ENCODE measurements at regions not wholly inside any gene's neighbourhood (a gene's known extent, or its start where the extent isn't known, plus 50 kb on each side); places are given as distances from the start of the nearest gene placed in this dataset.
"Not testable (repeated sequence)": the region's sequence is repeated elsewhere in the genome, so short reads cannot be mapped to it uniquely, and the experiment has no call there.

DNA sequence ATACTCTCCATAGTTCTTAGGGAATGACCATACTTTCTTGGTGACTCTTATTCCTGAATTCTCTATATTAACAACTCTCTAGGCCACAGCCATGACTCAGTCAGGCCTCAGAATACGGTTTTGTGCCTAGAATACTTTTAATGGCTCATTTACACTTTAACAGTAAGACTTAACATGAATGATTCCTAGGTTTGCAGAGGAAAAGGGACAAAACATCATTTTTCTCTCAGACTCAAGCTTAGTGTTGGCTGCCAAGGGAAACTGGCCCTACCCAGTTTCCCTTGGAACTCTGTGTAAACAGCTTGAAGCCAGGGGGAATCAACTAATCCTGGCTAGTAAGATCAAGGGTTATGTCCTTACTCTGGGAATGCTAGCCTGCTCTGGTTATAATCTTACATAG lies 164.9 kb upstream of the PKN2 start:
- no peak for FAIRE-seq

DNA sequence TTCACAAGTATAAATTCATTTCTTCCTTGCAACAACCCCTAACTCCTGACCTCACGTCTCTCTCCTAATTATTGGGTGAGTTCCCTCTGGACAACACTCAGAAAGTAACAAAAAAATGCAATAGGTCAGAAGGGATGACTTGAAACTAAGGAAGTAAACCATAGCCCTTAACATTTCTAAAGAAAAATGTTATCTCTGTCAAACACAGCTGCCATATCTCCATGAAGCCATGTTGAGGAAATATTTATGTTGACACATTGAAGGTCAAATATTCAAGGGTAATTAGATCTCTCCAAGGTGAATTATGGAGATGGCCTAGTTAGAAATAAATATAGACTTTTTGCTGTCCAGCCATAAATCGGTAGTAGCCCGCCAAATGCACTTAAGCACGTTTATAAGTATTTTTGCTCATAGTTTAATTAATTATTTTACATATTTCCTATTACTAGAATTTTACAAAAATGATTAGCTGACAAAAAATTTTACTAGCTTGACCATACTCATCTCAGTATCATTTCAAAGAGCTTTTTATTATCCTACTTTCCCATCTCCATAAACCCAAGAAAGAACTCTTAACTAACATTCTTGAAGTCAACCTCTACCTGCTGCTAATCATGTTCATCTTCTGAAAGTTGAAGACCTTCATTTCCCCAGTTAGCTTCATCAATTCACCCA lies 160.1 kb upstream of the PKN2 start:
- FAIRE-seq: no peak

GRCh38 chr1:88526456-88526855 lies 157.6 kb upstream of the PKN2 start:
- no peak for FAIRE-seq

DNA sequence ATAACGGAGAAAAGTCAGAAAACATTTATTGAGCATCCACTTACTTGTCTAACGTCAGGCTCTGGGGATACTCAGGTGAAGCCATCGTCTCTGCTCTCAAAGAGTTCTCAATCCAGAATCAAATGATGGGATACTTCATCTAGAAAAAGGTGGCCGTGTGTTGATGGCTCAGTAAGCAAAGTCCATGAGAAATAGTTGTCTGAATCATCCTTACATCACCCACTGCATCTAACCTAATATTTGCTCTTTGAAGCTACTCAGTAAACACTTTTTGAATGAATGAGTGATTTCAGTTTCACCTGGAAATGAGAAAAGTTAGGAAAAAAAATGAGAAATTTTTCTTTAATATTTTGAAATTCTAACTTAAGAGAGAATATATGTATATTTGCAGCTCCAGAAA lies 155.3 kb upstream of the PKN2 start:
- FAIRE-seq: no peak

DNA sequence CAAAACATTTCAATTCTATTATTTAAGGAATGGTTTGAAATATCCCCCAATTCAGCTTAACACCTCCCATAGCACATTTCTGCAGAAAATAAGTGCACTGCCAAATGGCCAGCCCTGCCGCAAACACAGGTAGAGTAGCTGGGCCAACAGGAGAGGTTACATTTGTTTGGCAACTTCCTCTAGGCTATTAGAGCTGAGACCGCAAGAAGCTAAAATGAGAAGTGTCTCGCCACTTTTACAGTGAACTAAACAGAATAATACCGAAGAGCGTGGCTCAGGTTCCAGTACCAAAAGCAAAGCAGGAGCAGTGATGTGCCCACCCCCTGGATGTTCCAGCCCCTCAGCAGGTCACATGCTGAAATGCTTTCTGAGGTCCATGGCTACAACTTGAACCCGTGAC lies 154.5 kb upstream of the PKN2 start:
- no peak for FAIRE-seq

- FAIRE-seq: no peak
Observed at GRCh38 chr1:88530246-88530645, 153.8 kb upstream of the PKN2 start.

DNA sequence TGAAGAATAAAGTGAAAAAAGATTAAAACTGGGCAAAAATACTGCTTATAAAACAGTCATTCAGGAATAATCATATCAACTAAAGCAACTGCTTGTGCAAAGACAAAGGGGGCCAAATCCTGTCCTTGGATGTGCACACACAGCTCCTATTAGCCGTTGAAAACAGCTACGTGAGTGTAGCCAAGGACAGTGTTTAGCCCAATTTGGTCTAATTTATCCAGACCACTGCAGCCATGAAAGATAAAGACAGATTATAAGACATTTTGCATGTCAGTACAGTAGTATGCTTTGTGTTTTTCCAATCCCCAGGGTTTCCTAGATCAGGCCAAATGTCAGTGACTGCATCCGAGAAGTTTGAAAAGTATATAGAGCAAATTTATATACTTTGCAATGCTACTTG lies 146.3 kb upstream of the PKN2 start:
- FAIRE-seq: no peak

DNA sequence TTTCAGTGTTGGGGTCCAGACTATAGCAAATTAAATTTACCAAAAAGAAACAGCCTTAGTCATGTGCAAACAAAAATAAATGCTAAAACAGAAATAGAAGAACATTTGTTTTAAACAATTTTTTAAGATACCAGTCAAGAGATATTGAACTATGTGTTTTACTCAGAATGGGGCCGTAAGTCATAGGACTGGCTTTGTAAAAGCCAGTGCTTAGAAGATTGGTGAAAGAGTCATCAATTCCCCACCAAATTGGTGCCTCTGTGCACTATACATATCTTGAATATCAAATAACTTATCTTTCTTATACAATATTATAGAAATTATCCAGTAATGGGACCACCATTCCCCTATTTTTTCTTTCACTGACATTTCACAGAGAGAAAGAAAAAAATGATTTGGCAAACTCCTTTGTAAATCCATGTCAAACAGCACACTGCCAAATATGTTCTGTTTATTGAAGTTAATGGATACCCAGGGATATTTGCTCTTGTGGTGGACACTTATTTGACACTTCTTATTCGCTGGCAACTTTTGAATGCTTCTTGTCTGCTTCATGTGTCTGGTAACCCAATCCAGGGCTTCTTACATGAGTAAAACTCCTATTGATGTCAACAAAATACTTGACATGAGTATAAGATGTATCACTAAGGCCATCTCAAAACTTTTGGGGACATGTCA lies 145.7 kb upstream of the PKN2 start:
- no peak for FAIRE-seq

GRCh38 chr1:88540255-88540654 lies 143.8 kb upstream of the PKN2 start:
- FAIRE-seq: no peak

DNA sequence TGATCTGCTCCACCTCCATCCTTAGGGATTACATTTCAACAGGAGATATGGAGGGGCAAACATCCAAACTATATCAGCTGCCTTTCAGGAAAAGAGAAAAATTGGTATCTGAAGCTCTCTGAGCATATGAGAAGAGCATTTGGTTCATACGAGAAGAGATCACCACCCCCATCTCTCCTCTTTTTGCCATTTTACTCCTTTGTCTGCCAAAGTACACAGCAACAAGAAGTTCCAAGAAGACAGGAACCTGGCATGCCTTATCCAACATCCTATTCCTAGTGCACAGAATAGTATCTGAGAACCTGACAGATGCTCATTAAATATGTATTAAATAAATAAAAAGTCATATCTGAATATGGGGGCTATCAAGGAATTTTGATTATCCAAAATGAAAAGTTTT lies 142.5 kb upstream of the PKN2 start:
- FAIRE-seq: no peak

- no peak for FAIRE-seq
Observed at GRCh38 chr1:88544195-88544594, 139.9 kb upstream of the PKN2 start.

DNA sequence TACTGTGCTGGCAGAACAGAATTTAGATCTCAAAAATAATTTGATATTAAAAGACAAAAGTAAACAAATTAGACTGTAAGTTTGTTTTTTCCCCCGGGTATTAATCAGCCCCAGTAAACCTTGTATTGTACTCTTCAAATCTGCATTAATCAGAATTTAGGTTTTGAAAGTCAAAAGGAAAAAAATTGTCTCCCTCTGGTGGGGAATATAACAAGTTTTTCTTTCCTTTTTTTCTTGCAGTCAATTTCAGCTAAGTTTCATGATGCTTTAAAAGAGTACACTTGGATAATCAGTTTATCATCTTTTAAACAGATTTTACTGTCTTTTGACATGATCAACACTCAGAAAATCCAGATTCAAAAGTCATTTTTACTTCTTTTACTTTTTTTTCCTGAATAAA lies 134.5 kb upstream of the PKN2 start:
- peak; percentile 85 for FAIRE-seq

DNA sequence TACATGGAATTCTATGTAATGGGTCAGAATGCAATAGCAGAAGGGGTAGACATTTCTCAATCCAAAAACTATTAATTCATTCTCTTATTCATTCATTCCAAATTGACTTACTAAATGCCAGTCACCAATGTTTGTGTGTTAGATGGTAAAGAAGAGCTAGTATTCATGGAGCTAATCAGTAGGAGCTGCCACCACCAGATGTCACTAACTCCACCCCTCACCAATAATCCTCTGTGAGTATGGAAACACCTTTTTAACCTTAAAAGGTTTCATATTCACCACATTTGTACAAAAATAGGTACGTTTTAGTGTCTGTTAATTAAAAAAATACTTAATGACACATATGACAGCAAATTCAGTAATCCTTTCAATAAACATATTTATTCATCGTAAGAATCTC lies 131.8 kb upstream of the PKN2 start:
- FAIRE-seq: no peak

DNA sequence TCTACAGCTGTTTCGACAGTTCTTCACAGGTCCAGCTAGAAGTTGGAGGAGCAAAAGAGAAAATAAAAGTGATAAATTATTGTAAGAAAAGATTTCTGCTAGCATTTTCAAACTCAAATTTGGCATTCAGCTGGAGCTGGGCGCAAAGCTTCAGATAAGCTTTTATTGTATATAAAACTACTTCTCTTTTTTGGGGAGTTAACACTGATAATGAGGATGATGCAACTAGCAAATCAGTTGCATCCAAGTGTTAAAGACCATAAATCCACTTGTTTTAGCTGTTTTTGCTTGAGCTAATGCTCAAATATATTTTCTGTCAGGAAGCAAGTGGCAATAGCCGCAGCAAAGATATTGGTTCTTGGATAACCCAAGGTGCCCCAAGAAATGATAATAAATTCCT lies 127.1 kb upstream of the PKN2 start:
- FAIRE-seq: no peak

DNA sequence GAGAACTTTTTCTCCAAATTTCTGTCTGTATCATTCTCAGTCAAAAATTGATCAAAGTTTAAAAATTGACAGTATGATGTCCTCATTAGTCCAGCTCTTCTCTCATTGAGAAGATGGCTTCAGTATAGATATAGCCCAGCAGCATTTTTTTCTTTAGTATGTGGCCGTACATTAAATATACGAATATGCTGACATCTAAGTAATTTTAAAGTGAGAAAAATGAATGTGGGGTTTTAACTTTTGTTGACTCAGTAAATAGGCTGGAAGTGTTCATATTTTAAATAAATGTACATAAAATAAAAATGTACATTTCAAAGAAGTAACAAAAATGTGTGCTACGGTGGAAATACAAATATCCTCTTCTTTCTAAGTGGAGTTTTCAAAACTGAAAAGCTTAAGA lies 123.5 kb upstream of the PKN2 start:
- FAIRE-seq: no peak

GRCh38 chr1:88562991-88563390 lies 121.1 kb upstream of the PKN2 start:
- no peak for FAIRE-seq

GRCh38 chr1:88566615-88567387 lies 117.3 kb upstream of the PKN2 start:
- FAIRE-seq: no peak

- FAIRE-seq: no peak
Observed at GRCh38 chr1:88571506-88571905, 112.6 kb upstream of the PKN2 start.

GRCh38 chr1:88579598-88579997 lies 104.5 kb upstream of the PKN2 start:
- FAIRE-seq: no peak

- no peak for FAIRE-seq
Observed at GRCh38 chr1:88581703-88582102, 102.4 kb upstream of the PKN2 start.

GRCh38 chr1:88593358-88593757 lies 90.7 kb upstream of the PKN2 start:
- FAIRE-seq: no peak

- no peak for FAIRE-seq
Observed at GRCh38 chr1:88595355-88596002, 88.6 kb upstream of the PKN2 start.

DNA sequence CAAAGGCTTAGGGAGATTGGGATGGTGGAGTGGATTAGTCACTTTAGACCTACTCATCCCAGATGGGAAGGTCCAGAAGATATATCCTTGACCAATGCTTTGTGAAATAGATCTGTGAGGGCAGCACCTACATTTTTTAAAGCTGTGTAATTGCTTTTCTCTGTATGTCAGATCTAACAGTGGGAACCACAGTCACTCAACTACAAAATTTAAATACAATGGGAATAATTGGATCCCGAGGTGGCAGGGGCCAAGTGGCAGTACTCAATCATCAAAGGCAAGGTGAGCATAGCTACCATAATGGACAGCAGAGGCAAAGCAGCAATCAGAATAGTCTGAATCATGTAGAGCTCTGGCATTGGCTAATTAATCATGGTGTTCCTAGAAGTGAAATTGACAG lies 86.1 kb upstream of the PKN2 start:
- not testable (repeated sequence) for FAIRE-seq

Measured in TTC549 (cell line).